Spleen (tissue), 11 donors: ENCODE measurements at regions not wholly inside any gene's neighbourhood (a gene's known extent, or its start where the extent isn't known, plus 50 kb on each side); places are given as distances from the start of the nearest gene placed in this dataset.

Experiments
- DNase-seq: peaks from one replicate; pipeline ENCODE4 v3.0.0-alpha.2; 2020
- H3K27ac ChIP-seq, 8 donors: fragments of 200-600 bp; sonication (generic) in 7 of 8; 1 replicate in 4 of 8; 2 replicates in 4 of 8; pipeline versions ENCODE4 v1.5.0 to v1.8.0; 2016 to 2021; ENCODE audit warnings: inconsistent platforms in 4 of 8, mild to moderate bottlenecking in 4 of 8, moderate library complexity in 1 of 8
- H3K27me3 ChIP-seq, 7 donors: fragments of 200-600 bp; sonication (generic) in 6 of 7; replicated peaks in 1 of 7; 1 replicate in 4 of 7; 2 replicates in 3 of 7; pipeline versions ENCODE4 v1.5.0 to v1.8.0; 2016 to 2021; ENCODE audit warnings: inconsistent platforms in 3 of 7, mild to moderate bottlenecking in 1 of 7
- H3K36me3 ChIP-seq, 6 donors: fragments of 200-600 bp; sonication (generic) in 5 of 6; 1 replicate in 4 of 6; 2 replicates in 2 of 6; pipeline versions ENCODE4 v1.5.0 to v1.8.0; 2016 to 2021; ENCODE audit warnings: inconsistent platforms in 2 of 6
- H3K4me1 ChIP-seq, 6 donors: fragments of 200-600 bp; sonication (generic) in 5 of 6; 1 replicate in 3 of 6; 2 replicates in 3 of 6; pipeline versions ENCODE4 v1.5.0 to v1.8.0; 2016 to 2021; ENCODE audit warnings: inconsistent platforms in 3 of 6
- H3K4me3 ChIP-seq, 8 donors: fragments of 200-600 bp; sonication (generic) in 7 of 8; 1 replicate in 4 of 8; 2 replicates in 4 of 8; pipeline versions ENCODE4 v1.5.0 to v1.8.0; 2016 to 2021; ENCODE audit warnings: inconsistent platforms in 4 of 8, mild to moderate bottlenecking in 4 of 8, moderate library complexity in 2 of 8
- H3K9me3 ChIP-seq, 8 donors: fragments of 200-600 bp; sonication (generic) in 7 of 8; 1 replicate in 4 of 8; 2 replicates in 4 of 8; pipeline versions ENCODE4 v1.5.0 to v1.8.0; 2016 to 2021; ENCODE audit warnings: inconsistent platforms in 4 of 8
- CTCF ChIP-seq, 11 experiments: fragments of 200-600 bp in 7 of 11; fragments of 450-650 bp in 4 of 11; sonication (generic) in 4 of 11; IDR thresholded peaks in 8 of 11; conservative IDR thresholded peaks in 3 of 11; 1 replicate in 7 of 11; 2 replicates in 4 of 11; pipeline versions ENCODE4 v1.4.0 to v1.8.0; 2016 to 2021; ENCODE audit warnings: antibody characterized with exemption in 11 of 11, inconsistent platforms in 4 of 11, mild to moderate bottlenecking in 1 of 11
- POLR2A ChIP-seq, 3 donors: fragments of 450-650 bp; IDR thresholded peaks; one replicate each; pipeline ENCODE4 v1.5.1; 2017; ENCODE audit warnings: antibody characterized with exemption in 3 of 3, mild to moderate bottlenecking in 1 of 3
- POLR2AphosphoS5 ChIP-seq, 3 donors: sonication (generic); formaldehyde crosslinking; IDR thresholded peaks; one replicate each; pipeline ENCODE4 v1.5.1; 2017; ENCODE audit warnings: antibody characterized with exemption in 3 of 3
- WGBS, 5 donors: extraction: QIAGEN DNeasy Blood & Tissue Kit in 3 of 5; methylation state at CpG; one replicate each; pipeline versions ENCODE4 v1.1.5 to v1.1.7; 2013 to 2018; 5-methylcytosine and 5-hydroxymethylcytosine counted together
- intact Hi-C: fragments of 100-400 bp; cut with DNase I; formaldehyde crosslinking; loops from one replicate; pipeline ENCODE4 v1.15.0; 2023; ENCODE audit warnings: low total_unique reads
- donor health status: healthy with polysubstance abuse.
- donor health status: DM: no; HTN: no; CAD: no; lungs with moderate emphysema.
- donor health status: DM: no; HTN: no; CAD: no.
- donor health status: Bipolar disorder and iron deficiency.
- donor health status: healthy.
- donor health status: DM: no; HTN: no; CAD: no.
- donor health status: DM: yes; HTN: yes; CAD: no.

- Histone ChIP-seq H3K4me1 (no peaks in the 10 kb centered on the region), H3K9me3 (peaks cover 0 to 32% (median 20%) of the 10 kb centered on the region in 8 donors), H3K4me3 (no peak overlapping the region), H3K36me3 (no peaks in the 10 kb centered on the region), H3K27me3 (no peaks in the 10 kb centered on the region), H3K27ac (no peak overlapping the region)
- TF ChIP-seq POLR2AphosphoS5 (IDR thresholded peaks at IDR 0.05) (no peak), CTCF (IDR thresholded peaks at IDR 0.05 in 8 of 11, conservative IDR thresholded peaks at IDR 0.05 in 3 of 11) (no peak), POLR2A (IDR thresholded peaks at IDR 0.05) (no peak)
- 72 to 82% (median 79%) methylated on average over 4 of the region's 4 CpGs for WGBS, 5 donors
- DNase-seq, result no peak
- intact Hi-C loops, result no loop called here
These were observed 99.5 kb upstream of the CNTN3 start for GRCh38 chr3:74713977-74714376.

- peaks cover 0 to 35% (median 23%) of the 10 kb centered on the region in 8 donors for H3K9me3 ChIP-seq
- intact Hi-C loops, result no loop called here
- H3K27me3 ChIP-seq, result no peaks in the 10 kb centered on the region
- H3K27ac ChIP-seq, result no peak overlapping the region
- H3K4me1 ChIP-seq, result no peaks in the 10 kb centered on the region
- peak; percentile 71 for DNase-seq
- H3K36me3 ChIP-seq, result no peaks in the 10 kb centered on the region
- H3K4me3 ChIP-seq, result no peak overlapping the region
- 89 to 96% (median 92%) methylated on average over 14 to 31 of the region's 31 CpGs for WGBS, 5 donors
- TF ChIP-seq POLR2AphosphoS5 (IDR thresholded peaks at IDR 0.05) (no peak), CTCF (IDR thresholded peaks at IDR 0.05 in 8 of 11, conservative IDR thresholded peaks at IDR 0.05 in 3 of 11) (no peak), POLR2A (IDR thresholded peaks at IDR 0.05) (no peak)
These were observed 97.6 kb upstream of the CNTN3 start for GRCh38 chr3:74711913-74712512.

DNA sequence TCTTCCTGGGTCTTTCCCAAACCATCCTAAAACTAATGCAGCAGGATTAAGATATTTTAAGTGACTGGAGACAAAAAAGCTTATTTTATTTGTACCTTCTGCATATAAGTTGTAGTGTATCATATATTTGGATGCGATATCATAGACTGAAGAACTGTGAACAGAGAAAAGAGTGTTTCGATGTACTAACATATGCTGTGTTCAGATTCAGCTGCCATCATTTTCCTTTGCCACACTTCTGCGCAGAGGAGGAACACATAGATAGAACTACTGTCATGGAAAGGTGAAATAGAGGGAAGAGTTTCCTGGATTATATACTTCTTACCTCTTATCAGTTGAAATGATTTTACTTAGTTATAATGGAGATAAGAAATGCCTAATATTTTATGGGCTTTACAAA, 95.5 kb upstream of the CNTN3 start:
- Histone ChIP-seq H3K27ac (no peak overlapping the region), H3K36me3 (no peaks in the 10 kb centered on the region), H3K4me1 (no peaks in the 10 kb centered on the region), H3K9me3 (peaks cover 0 to 37% (median 18%) of the 10 kb centered on the region in 8 donors), H3K27me3 (no peaks in the 10 kb centered on the region), H3K4me3 (no peak overlapping the region)
- no peak for DNase-seq
- intact Hi-C loops, result no loop called here
- TF ChIP-seq POLR2AphosphoS5 (IDR thresholded peaks at IDR 0.05) (no peak), CTCF (IDR thresholded peaks at IDR 0.05 in 8 of 11, conservative IDR thresholded peaks at IDR 0.05 in 3 of 11) (no peak), POLR2A (IDR thresholded peaks at IDR 0.05) (no peak)
- WGBS, 5 donors, result 88 to 95% (median 92%) methylated on average over 3 of the region's 3 CpGs

DNA sequence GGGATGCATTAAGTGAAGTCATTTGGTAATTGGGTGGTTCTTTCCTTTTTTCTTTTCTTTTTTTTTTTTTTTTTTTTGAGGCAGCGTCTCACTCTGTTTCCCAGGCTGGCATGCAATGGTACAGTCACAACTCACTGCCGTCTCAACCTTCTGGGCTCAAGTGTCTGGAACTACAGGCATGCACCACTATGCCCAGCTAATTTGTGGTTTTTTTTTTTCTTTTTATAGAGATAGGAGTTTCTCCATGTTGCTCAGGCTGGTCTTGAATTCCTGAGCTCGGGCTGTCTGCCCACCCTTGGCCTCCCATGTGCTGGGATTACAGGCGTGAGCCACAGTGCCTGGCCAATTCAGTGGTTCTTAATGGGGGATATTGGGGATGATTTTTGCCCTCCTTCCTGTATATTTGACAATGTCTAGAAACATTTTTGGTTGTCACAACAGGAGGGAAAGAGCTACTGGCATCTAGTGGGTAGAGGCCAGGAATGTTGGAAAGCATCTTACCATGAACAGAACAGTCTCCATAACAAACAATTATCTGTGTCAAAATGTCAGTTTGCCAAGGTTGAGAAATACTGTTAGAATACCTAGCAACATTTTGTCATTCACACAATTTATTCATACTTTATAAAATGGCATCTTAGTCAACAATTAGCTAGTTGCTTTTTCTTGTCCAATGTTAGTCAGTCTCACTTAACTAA, 79.4 kb upstream of the CNTN3 start:
- no peak for DNase-seq
- H3K27ac ChIP-seq, result no peak overlapping the region
- H3K9me3 ChIP-seq, result peaks cover 0 to 14% (median 0%) of the 10 kb centered on the region in 8 donors
- no peaks in the 10 kb centered on the region for H3K36me3 ChIP-seq
- no peak overlapping the region for H3K4me3 ChIP-seq
- intact Hi-C loops, result no loop called here
- no peaks in the 10 kb centered on the region for H3K4me1 ChIP-seq
- WGBS, 5 donors, result 75 to 89% (median 83%) methylated on average over 4 of the region's 4 CpGs
- no peaks in the 10 kb centered on the region for H3K27me3 ChIP-seq
- TF ChIP-seq POLR2A (IDR thresholded peaks at IDR 0.05) (no peak), CTCF (IDR thresholded peaks at IDR 0.05 in 8 of 11, conservative IDR thresholded peaks at IDR 0.05 in 3 of 11) (no peak), POLR2AphosphoS5 (IDR thresholded peaks at IDR 0.05) (no peak)
